HFFc6 (cell line): ENCODE measurements at regions not wholly inside any gene's neighbourhood (a gene's known extent, or its start where the extent isn't known, plus 50 kb on each side); places are given as distances from the start of the nearest gene placed in this dataset.

Source experiments
- DNase-seq: peaks from one replicate; pipeline ENCODE4 v3.0.0-alpha.2; 2018
- H3K27ac Mint-ChIP-seq: 2 replicates; pipeline ENCODE4 v1.8.0; 2020; ENCODE audit warnings: mild to moderate bottlenecking, mixed read lengths
- H3K27me3 Mint-ChIP-seq: 2 replicates; pipeline ENCODE4 v1.8.0; 2021; ENCODE audit warnings: mild to moderate bottlenecking, moderate library complexity, mixed read lengths; ENCODE audit not compliant: insufficient read depth
- H3K36me3 Mint-ChIP-seq: 2 replicates; pipeline ENCODE4 v1.8.0; 2021; ENCODE audit warnings: low read depth, mixed read lengths
- H3K4me1 Mint-ChIP-seq: 2 replicates; pipeline ENCODE4 v1.8.0; 2020; ENCODE audit warnings: low read depth, mixed read lengths
- H3K4me3 Mint-ChIP-seq: 2 replicates; pipeline ENCODE4 v1.8.0; 2020; ENCODE audit warnings: mild to moderate bottlenecking, moderate library complexity, mixed read lengths
- H3K9me3 Mint-ChIP-seq: 2 replicates; pipeline ENCODE4 v1.8.0; 2020; ENCODE audit warnings: mild to moderate bottlenecking, mixed read lengths
- CTCF ChIP-seq: fragments of 200-600 bp; sonication (generic); IDR thresholded peaks from 2 replicates; pipeline ENCODE4 v1.5.0; 2021; ENCODE audit warnings: antibody characterized with exemption, mild to moderate bottlenecking

GRCh38 chr7:68399991-68400590 is 1198.2 kb upstream of the AUTS2 start:
- Mint-ChIP-seq H3K9me3 (peaks cover 56% of the 10 kb centered on the region), H3K4me3 (no peak overlapping the region), H3K27ac (no peak overlapping the region), H3K27me3 (no peaks in the 10 kb centered on the region; the same call in 1 of the 2 replicates), H3K4me1 (no peaks in the 10 kb centered on the region), H3K36me3 (no peaks in the 10 kb centered on the region)
- TF ChIP-seq CTCF, result no peak
- no peak for DNase-seq

GRCh38 chr7:68400783-68401182 is 1197.5 kb upstream of the AUTS2 start:
- no peaks in the 10 kb centered on the region for H3K36me3 Mint-ChIP-seq
- no peak for TF ChIP-seq CTCF
- H3K27ac Mint-ChIP-seq, result no peak overlapping the region
- DNase-seq, result no peak
- no peak overlapping the region for H3K4me3 Mint-ChIP-seq
- H3K4me1 Mint-ChIP-seq, result no peaks in the 10 kb centered on the region
- peaks cover 61% of the 10 kb centered on the region for H3K9me3 Mint-ChIP-seq
- H3K27me3 Mint-ChIP-seq, result no peaks in the 10 kb centered on the region; the same call in 1 of the 2 replicates

- Mint-ChIP-seq H3K27me3 (no peaks in the 10 kb centered on the region), H3K9me3 (peaks cover 61% of the 10 kb centered on the region), H3K36me3 (no peaks in the 10 kb centered on the region), H3K27ac (no peak overlapping the region), H3K4me3 (no peak overlapping the region), H3K4me1 (no peaks in the 10 kb centered on the region)
- DNase-seq, result no peak
- TF ChIP-seq CTCF, result no peak
Measured at GRCh38 chr7:68401313-68401712, 1197.0 kb upstream of the AUTS2 start.

- H3K4me1 Mint-ChIP-seq, result no peaks in the 10 kb centered on the region
- no peaks in the 10 kb centered on the region for H3K36me3 Mint-ChIP-seq
- no peak for DNase-seq
- H3K9me3 Mint-ChIP-seq, result peaks cover 20% of the 10 kb centered on the region
- H3K27me3 Mint-ChIP-seq, result no peaks in the 10 kb centered on the region
- no peak overlapping the region for H3K27ac Mint-ChIP-seq
- H3K4me3 Mint-ChIP-seq, result no peak overlapping the region
- no peak for TF ChIP-seq CTCF
Measured at GRCh38 chr7:68406480-68406879, 1191.8 kb upstream of the AUTS2 start.

- Mint-ChIP-seq H3K27me3 (no peaks in the 10 kb centered on the region), H3K4me1 (no peaks in the 10 kb centered on the region), H3K36me3 (no peaks in the 10 kb centered on the region), H3K9me3 (peaks cover 20% of the 10 kb centered on the region), H3K4me3 (no peak overlapping the region), H3K27ac (no peak overlapping the region)
- TF ChIP-seq CTCF, result no peak
- DNase-seq, result no peak
Measured at GRCh38 chr7:68407460-68407859, 1190.8 kb upstream of the AUTS2 start.

GRCh38 chr7:68408873-68409272 is 1189.4 kb upstream of the AUTS2 start:
- no peaks in the 10 kb centered on the region for H3K4me1 Mint-ChIP-seq
- peaks cover 16% of the 10 kb centered on the region for H3K9me3 Mint-ChIP-seq
- H3K4me3 Mint-ChIP-seq, result no peak overlapping the region
- H3K27ac Mint-ChIP-seq, result no peak overlapping the region
- no peak for TF ChIP-seq CTCF
- H3K36me3 Mint-ChIP-seq, result no peaks in the 10 kb centered on the region
- H3K27me3 Mint-ChIP-seq, result no peaks in the 10 kb centered on the region
- no peak for DNase-seq
